SK-N-SH (cell line): ENCODE measurements at regions not wholly inside any gene's neighbourhood (a gene's known extent, or its start where the extent isn't known, plus 50 kb on each side); places are given as distances from the start of the nearest gene placed in this dataset.

ENCODE experiments used
- CTCF ChIP-seq: fragments of 200-600 bp; sonication (generic); IDR thresholded peaks from 2 replicates; pipeline ENCODE4 v1.6.1; 2017; ENCODE audit warnings: antibody characterized with exemption, mild to moderate bottlenecking, moderate library complexity
- FOXM1 ChIP-seq: IDR thresholded peaks from 2 replicates; pipeline ENCODE4 v1.4.0; 2012; ENCODE audit warnings: low read depth, mild to moderate bottlenecking
- GATA2 ChIP-seq: sonication (generic); formaldehyde crosslinking; IDR thresholded peaks from 2 replicates; pipeline ENCODE4 v1.5.0; 2020; ENCODE audit warnings: mild to moderate bottlenecking, missing genetic modification reagents
- JUND ChIP-seq: IDR thresholded peaks from 2 replicates; pipeline ENCODE4 v1.4.0; 2012
- RAD21 ChIP-seq: IDR thresholded peaks from 2 replicates; pipeline ENCODE4 v1.6.1; 2012; ENCODE audit warnings: mild to moderate bottlenecking, low read length
- RXRA ChIP-seq: IDR thresholded peaks from 2 replicates; pipeline ENCODE4 v1.4.0; 2012; ENCODE audit warnings: low read depth, mild to moderate bottlenecking, borderline replicate concordance
- TEAD4 ChIP-seq: IDR thresholded peaks from 2 replicates; pipeline ENCODE4 v1.4.0; 2012; ENCODE audit warnings: mild to moderate bottlenecking, borderline replicate concordance; ENCODE audit not compliant: insufficient read depth
- TF ChIP-seq, protein P1 (sequence below): IDR thresholded peaks from 2 replicates; pipeline ENCODE4 v1.6.1; 2012; ENCODE audit warnings: mild to moderate bottlenecking, low read depth, low read length, moderate library complexity

- TF ChIP-seq, protein P1, sequence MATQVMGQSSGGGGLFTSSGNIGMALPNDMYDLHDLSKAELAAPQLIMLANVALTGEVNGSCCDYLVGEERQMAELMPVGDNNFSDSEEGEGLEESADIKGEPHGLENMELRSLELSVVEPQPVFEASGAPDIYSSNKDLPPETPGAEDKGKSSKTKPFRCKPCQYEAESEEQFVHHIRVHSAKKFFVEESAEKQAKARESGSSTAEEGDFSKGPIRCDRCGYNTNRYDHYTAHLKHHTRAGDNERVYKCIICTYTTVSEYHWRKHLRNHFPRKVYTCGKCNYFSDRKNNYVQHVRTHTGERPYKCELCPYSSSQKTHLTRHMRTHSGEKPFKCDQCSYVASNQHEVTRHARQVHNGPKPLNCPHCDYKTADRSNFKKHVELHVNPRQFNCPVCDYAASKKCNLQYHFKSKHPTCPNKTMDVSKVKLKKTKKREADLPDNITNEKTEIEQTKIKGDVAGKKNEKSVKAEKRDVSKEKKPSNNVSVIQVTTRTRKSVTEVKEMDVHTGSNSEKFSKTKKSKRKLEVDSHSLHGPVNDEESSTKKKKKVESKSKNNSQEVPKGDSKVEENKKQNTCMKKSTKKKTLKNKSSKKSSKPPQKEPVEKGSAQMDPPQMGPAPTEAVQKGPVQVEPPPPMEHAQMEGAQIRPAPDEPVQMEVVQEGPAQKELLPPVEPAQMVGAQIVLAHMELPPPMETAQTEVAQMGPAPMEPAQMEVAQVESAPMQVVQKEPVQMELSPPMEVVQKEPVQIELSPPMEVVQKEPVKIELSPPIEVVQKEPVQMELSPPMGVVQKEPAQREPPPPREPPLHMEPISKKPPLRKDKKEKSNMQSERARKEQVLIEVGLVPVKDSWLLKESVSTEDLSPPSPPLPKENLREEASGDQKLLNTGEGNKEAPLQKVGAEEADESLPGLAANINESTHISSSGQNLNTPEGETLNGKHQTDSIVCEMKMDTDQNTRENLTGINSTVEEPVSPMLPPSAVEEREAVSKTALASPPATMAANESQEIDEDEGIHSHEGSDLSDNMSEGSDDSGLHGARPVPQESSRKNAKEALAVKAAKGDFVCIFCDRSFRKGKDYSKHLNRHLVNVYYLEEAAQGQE = no peak
- TF ChIP-seq TEAD4 (no peak), CTCF (no peak), GATA2 (no peak), RAD21 (no peak), JUND (no peak), RXRA (no peak), FOXM1 (no peak)
These were observed 1455.3 kb upstream of the FLRT2 start for GRCh38 chr14:84074626-84075025.
